CD4-positive, alpha-beta memory T cell (primary cell): ENCODE measurements at regions not wholly inside any gene's neighbourhood (a gene's known extent, or its start where the extent isn't known, plus 50 kb on each side); places are given as distances from the start of the nearest gene placed in this dataset.

Source experiments
- CTCF ChIA-PET: fragments of 350-600 bp; sonication (Branson Sonifier 250); formaldehyde crosslinking; loops from one replicate; lab custom pipeline; 2021; ENCODE audit warnings: inconsistent platforms; ENCODE audit not compliant: partially characterized antibody; lab: Charles Lee
- POLR2A ChIA-PET: fragments of 350-600 bp; sonication (Branson Sonifier 250); formaldehyde crosslinking; loops from one replicate; lab custom pipeline; 2021; ENCODE audit not compliant: partially characterized antibody; lab: Charles Lee
- DNase-seq, 5 donors: peaks; one replicate each; pipeline versions ENCODE4 v3.0.0 to v3.0.0-alpha.2; 2020 to 2022; ENCODE audit warnings: mixed read lengths in 1 of 5
- H3K27ac ChIP-seq: one replicate; pipeline ENCODE4 v1.7.0; 2013; ENCODE audit warnings: low read depth, low read length
- H3K27me3 ChIP-seq: 2 replicates; pipeline ENCODE4 v1.7.0; 2013; ENCODE audit warnings: mild to moderate bottlenecking, low read length, moderate library complexity; ENCODE audit not compliant: insufficient read depth
- H3K36me3 ChIP-seq: 2 replicates; pipeline ENCODE4 v1.7.0; 2013; ENCODE audit warnings: mild to moderate bottlenecking, low read length, moderate library complexity; ENCODE audit not compliant: insufficient read depth
- H3K4me1 ChIP-seq: 2 replicates; pipeline ENCODE4 v1.7.0; 2013; ENCODE audit warnings: mild to moderate bottlenecking, low read length, moderate library complexity; ENCODE audit not compliant: insufficient read depth
- H3K4me3 ChIP-seq, 2 donors: one replicate each; pipeline ENCODE4 v1.7.0; 2013; ENCODE audit warnings: low read length in 2 of 2, mild to moderate bottlenecking in 1 of 2
- H3K9me3 ChIP-seq, 2 donors: one replicate each; pipeline ENCODE4 v1.7.0; 2013; ENCODE audit warnings: low read length in 2 of 2, control low read depth in 1 of 2; ENCODE audit not compliant: control insufficient read depth in 1 of 2
- H3K27ac Mint-ChIP-seq, 7 donors: one replicate each; pipeline ENCODE4 v1.8.0; 2020 to 2021; ENCODE audit warnings: mixed read lengths in 7 of 7, mild to moderate bottlenecking in 6 of 7, inconsistent platforms in 3 of 7, moderate library complexity in 3 of 7
- H3K27me3 Mint-ChIP-seq, 2 donors: one replicate each; pipeline ENCODE4 v1.8.0; 2020 to 2021; ENCODE audit warnings: mixed read lengths in 2 of 2
- H3K36me3 Mint-ChIP-seq, 2 donors: one replicate each; pipeline ENCODE4 v1.8.0; 2020 to 2021; ENCODE audit warnings: mixed read lengths in 2 of 2, inconsistent platforms in 1 of 2, mild to moderate bottlenecking in 1 of 2
- H3K4me1 Mint-ChIP-seq, 4 donors: one replicate each; pipeline ENCODE4 v1.8.0; 2020 to 2021; ENCODE audit warnings: mixed read lengths in 4 of 4, mild to moderate bottlenecking in 1 of 4
- H3K4me3 Mint-ChIP-seq, 8 donors: one replicate each; pipeline ENCODE4 v1.8.0; 2020 to 2021; ENCODE audit warnings: mixed read lengths in 8 of 8, mild to moderate bottlenecking in 7 of 8, moderate library complexity in 6 of 8, inconsistent platforms in 3 of 8
- H3K9me3 Mint-ChIP-seq, 8 donors: one replicate each; pipeline ENCODE4 v1.8.0; 2020 to 2021; ENCODE audit warnings: mixed read lengths in 8 of 8, mild to moderate bottlenecking in 5 of 8, inconsistent platforms in 3 of 8, moderate library complexity in 1 of 8
- intact Hi-C: fragments of 100-400 bp; cut with micrococcal nuclease; formaldehyde crosslinking; loops from one replicate; pipeline ENCODE4 v1.15.1; 2023

DNA sequence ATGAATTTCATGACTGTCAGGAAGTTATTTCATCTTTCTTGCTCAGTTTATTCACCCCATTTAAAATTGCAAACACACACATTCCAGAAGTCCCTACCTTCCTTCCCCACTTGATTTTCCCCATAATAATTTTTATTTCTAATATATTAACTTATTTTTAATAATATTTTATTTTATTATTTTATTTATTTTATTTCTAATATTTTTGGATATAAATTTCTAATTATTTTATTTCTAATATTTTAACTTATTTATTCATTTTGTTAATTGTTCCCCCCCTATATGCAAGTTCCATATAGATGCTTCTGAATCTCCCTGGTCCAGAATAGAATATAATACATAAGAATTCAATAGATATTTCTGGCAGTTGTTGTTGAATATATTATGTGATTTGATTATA lies 293.7 kb upstream of the CPEB2 start:
- no peaks in the 10 kb centered on the region for H3K36me3 ChIP-seq
- Mint-ChIP-seq H3K27me3 (peaks cover 0 to 8% of the 10 kb centered on the region in 2 donors), H3K4me1 (no peaks in the 10 kb centered on the region), H3K9me3 (no peaks in the 10 kb centered on the region), H3K4me3 (no peak overlapping the region), H3K36me3 (no peaks in the 10 kb centered on the region), H3K27ac (no peak overlapping the region)
- no peaks in the 10 kb centered on the region for H3K27me3 ChIP-seq
- no peak overlapping the region for H3K4me3 ChIP-seq
- ChIA-PET CTCF (no interaction called here), POLR2A (no interaction called here)
- DNase-seq = no peak
- H3K9me3 ChIP-seq = no peaks in the 10 kb centered on the region
- intact Hi-C loops = no loop called here
- H3K4me1 ChIP-seq = no peaks in the 10 kb centered on the region
- no peak overlapping the region for H3K27ac ChIP-seq

DNA sequence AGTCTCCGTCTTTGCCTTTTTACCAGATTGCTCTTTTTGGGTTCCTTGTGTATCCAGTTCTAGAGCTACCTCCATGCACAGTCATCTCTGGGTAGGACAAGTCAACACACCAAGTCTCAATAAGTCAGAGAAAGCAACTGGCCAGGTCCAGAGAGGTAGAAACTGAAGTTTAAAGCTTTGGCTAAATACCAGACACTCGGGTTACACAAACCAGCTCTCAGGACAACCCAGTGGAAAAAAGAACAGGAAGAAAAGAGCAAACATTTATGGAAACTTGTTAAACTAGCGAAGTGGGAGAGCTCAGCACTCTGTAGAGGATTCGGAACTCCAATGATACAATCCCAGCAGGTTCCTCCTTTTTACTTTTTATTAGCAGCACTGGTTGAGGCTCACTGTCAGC lies 291.0 kb upstream of the CPEB2 start:
- DNase-seq = no peak
- Mint-ChIP-seq H3K4me3 (no peak overlapping the region), H3K27me3 (peaks cover 0 to 8% of the 10 kb centered on the region in 2 donors), H3K9me3 (peaks cover 0 to 2% (median 0%) of the 10 kb centered on the region in 8 donors), H3K4me1 (no peaks in the 10 kb centered on the region), H3K27ac (no peak overlapping the region), H3K36me3 (no peaks in the 10 kb centered on the region)
- ChIA-PET POLR2A (no interaction called here), CTCF (no interaction called here)
- intact Hi-C loops = no loop called here
- Histone ChIP-seq H3K4me1 (no peaks in the 10 kb centered on the region), H3K27ac (no peak overlapping the region), H3K4me3 (no peak overlapping the region), H3K27me3 (no peaks in the 10 kb centered on the region), H3K9me3 (no peaks in the 10 kb centered on the region), H3K36me3 (no peaks in the 10 kb centered on the region)

- intact Hi-C loops = no loop called here
- DNase-seq = no peak
- Histone ChIP-seq H3K4me3 (no peak overlapping the region), H3K27me3 (no peaks in the 10 kb centered on the region), H3K27ac (no peak overlapping the region), H3K4me1 (no peaks in the 10 kb centered on the region), H3K9me3 (no peaks in the 10 kb centered on the region), H3K36me3 (no peaks in the 10 kb centered on the region)
- Mint-ChIP-seq H3K27me3 (peaks cover 6 to 7% of the 10 kb centered on the region in 2 donors), H3K4me1 (no peaks in the 10 kb centered on the region), H3K27ac (no peak overlapping the region), H3K4me3 (no peak overlapping the region), H3K36me3 (no peaks in the 10 kb centered on the region), H3K9me3 (peaks cover 0 to 8% (median 4%) of the 10 kb centered on the region in 8 donors)
- ChIA-PET CTCF (no interaction called here), POLR2A (no interaction called here)
These were observed 285.6 kb upstream of the CPEB2 start for GRCh38 chr4:14716691-14717090.

- CTCF ChIA-PET = no interaction called here
- POLR2A ChIA-PET = no interaction called here
- peaks cover 1 to 7% of the 10 kb centered on the region in 2 donors for H3K27me3 Mint-ChIP-seq
- no peak for DNase-seq
- H3K27me3 ChIP-seq = no peaks in the 10 kb centered on the region
- no peaks in the 10 kb centered on the region for H3K36me3 ChIP-seq
- no peak overlapping the region for H3K27ac Mint-ChIP-seq
- intact Hi-C loops = no loop called here
- no peak overlapping the region for H3K27ac ChIP-seq
- H3K4me1 ChIP-seq = no peaks in the 10 kb centered on the region
- no peaks in the 10 kb centered on the region for H3K4me1 Mint-ChIP-seq
- no peaks in the 10 kb centered on the region for H3K36me3 Mint-ChIP-seq
- peaks cover 0 to 12% (median 4%) of the 10 kb centered on the region in 8 donors for H3K9me3 Mint-ChIP-seq
- no peak overlapping the region for H3K4me3 ChIP-seq
- no peaks in the 10 kb centered on the region for H3K9me3 ChIP-seq
- H3K4me3 Mint-ChIP-seq = no peak overlapping the region
These were observed 283.2 kb upstream of the CPEB2 start for GRCh38 chr4:14719053-14719452.

DNA sequence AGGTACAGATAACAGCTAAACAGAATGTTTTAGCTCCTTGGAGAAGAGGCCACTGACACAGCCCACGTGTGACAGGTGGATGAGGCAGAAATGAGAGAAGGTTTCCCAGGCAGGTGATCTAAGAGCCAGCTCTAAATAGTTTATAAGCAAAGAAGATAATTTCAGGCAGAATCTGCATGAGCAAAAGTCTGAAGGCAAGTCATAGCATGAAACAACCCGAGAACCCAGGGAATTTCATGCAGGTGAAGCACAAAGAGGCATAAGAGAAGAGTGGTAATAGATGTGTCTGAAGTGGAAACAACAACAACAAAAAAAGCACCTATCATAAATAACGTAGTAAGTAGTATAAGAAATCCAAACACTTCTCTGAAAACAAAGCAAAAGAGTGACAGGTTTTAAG lies 275.8 kb upstream of the CPEB2 start:
- Mint-ChIP-seq H3K27me3 (peaks cover 0 to 3% of the 10 kb centered on the region in 2 donors), H3K4me3 (no peak overlapping the region), H3K27ac (no peak overlapping the region), H3K4me1 (no peaks in the 10 kb centered on the region), H3K36me3 (no peaks in the 10 kb centered on the region), H3K9me3 (peaks cover 0 to 6% (median under 1%) of the 10 kb centered on the region in 8 donors)
- CTCF ChIA-PET = no interaction called here
- no peaks in the 10 kb centered on the region for H3K9me3 ChIP-seq
- no peaks in the 10 kb centered on the region for H3K36me3 ChIP-seq
- H3K4me1 ChIP-seq = no peaks in the 10 kb centered on the region
- intact Hi-C loops = no loop called here
- POLR2A ChIA-PET = no interaction called here
- no peaks in the 10 kb centered on the region for H3K27me3 ChIP-seq
- H3K4me3 ChIP-seq = no peak overlapping the region
- DNase-seq = no peak
- no peak overlapping the region for H3K27ac ChIP-seq

DNA sequence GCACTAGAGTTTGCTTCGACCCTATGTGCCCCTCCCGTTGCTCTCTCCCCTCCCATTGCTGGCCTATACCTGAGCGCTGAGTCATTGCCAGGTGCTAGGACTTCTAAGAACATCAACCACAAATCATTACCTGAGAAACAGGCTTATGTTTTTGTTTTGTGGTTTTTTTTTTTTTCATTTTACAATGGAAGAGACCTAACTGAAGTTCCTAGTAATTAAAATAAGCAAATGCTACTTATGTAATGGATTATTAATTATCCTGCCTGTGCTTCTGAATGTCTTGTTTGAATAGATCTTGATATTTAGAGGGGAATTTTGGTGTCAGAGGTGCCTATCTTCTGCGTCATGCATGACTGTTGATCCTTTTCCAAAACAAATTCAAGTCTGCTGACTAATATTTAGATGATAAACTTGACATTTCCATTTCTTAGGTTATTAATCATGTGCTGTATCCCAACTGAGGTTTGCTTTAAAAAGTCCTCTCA lies 275.4 kb upstream of the CPEB2 start:
- H3K27ac ChIP-seq = no peak overlapping the region
- Mint-ChIP-seq H3K4me1 (no peaks in the 10 kb centered on the region), H3K27me3 (no peaks in the 10 kb centered on the region), H3K4me3 (no peak overlapping the region), H3K27ac (no peak overlapping the region), H3K36me3 (no peaks in the 10 kb centered on the region), H3K9me3 (peaks cover 0 to 4% (median 0%) of the 10 kb centered on the region in 8 donors)
- H3K27me3 ChIP-seq = no peaks in the 10 kb centered on the region
- no peak for DNase-seq
- ChIA-PET CTCF (no interaction called here), POLR2A (no interaction called here)
- H3K4me1 ChIP-seq = no peaks in the 10 kb centered on the region
- H3K9me3 ChIP-seq = no peaks in the 10 kb centered on the region
- intact Hi-C loops = no loop called here
- no peak overlapping the region for H3K4me3 ChIP-seq
- no peaks in the 10 kb centered on the region for H3K36me3 ChIP-seq

DNA sequence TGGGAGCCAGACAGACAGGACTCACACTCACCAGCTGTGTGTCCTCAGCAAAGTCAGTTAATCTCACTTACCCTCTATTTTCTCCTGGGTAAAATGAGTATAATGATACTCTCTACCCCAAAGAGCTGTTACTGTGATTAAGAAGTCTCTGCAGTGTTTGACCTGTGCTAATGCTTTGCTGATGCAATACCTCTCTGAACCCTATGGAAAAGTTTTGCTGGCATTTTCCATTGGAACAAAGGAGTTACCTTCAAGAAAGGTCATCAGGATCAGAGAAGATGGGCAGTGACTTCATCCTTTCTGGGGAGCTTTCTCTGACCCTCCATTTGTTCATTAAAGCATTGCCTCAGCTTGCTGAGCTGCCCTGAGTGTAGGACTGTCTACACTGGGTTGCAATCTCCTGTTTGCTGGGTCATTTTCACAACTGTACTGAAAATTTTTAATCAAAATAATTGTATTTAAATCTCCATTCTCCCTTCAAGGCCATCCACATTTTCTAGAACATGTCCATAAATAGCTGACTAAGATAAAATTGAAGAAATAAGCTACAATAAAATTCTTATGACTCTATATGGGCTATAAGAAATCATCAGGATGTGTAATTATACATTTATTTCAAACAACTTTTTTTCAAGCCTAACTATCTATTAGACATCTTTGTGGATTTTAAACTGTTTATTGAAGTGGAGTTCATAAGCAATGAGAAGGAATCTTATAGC lies 272.8 kb upstream of the CPEB2 start:
- H3K27me3 Mint-ChIP-seq = no peaks in the 10 kb centered on the region
- no peak overlapping the region for H3K27ac Mint-ChIP-seq
- H3K27ac ChIP-seq = no peak overlapping the region
- no peak for DNase-seq
- H3K36me3 ChIP-seq = no peaks in the 10 kb centered on the region
- no peak overlapping the region for H3K4me3 ChIP-seq
- no peaks in the 10 kb centered on the region for H3K36me3 Mint-ChIP-seq
- H3K4me1 ChIP-seq = no peaks in the 10 kb centered on the region
- ChIA-PET CTCF (no interaction called here), POLR2A (no interaction called here)
- no peaks in the 10 kb centered on the region for H3K4me1 Mint-ChIP-seq
- peaks cover 0 to 2% (median 0%) of the 10 kb centered on the region in 8 donors for H3K9me3 Mint-ChIP-seq
- no peak overlapping the region for H3K4me3 Mint-ChIP-seq
- H3K27me3 ChIP-seq = no peaks in the 10 kb centered on the region
- intact Hi-C loops = no loop called here
- H3K9me3 ChIP-seq = no peaks in the 10 kb centered on the region
